CD4-positive, alpha-beta T cell treated with Interleukin-17A for 4 hours (primary cell): ENCODE measurements at regions not wholly inside any gene's neighbourhood (a gene's known extent, or its start where the extent isn't known, plus 50 kb on each side); places are given as distances from the start of the nearest gene placed in this dataset.
A peak's percentile ranks its signal among the peaks of the same experiment; 100 is the strongest.

Source experiments
- DNase-seq: peaks from one replicate; pipeline ENCODE4 v3.0.0-alpha.2; 2020; ENCODE audit warnings: mixed read lengths

- no peak for DNase-seq
Measured at GRCh38 chr1:93815366-93816110, 63.5 kb downstream of the DNTTIP2 start.

DNA sequence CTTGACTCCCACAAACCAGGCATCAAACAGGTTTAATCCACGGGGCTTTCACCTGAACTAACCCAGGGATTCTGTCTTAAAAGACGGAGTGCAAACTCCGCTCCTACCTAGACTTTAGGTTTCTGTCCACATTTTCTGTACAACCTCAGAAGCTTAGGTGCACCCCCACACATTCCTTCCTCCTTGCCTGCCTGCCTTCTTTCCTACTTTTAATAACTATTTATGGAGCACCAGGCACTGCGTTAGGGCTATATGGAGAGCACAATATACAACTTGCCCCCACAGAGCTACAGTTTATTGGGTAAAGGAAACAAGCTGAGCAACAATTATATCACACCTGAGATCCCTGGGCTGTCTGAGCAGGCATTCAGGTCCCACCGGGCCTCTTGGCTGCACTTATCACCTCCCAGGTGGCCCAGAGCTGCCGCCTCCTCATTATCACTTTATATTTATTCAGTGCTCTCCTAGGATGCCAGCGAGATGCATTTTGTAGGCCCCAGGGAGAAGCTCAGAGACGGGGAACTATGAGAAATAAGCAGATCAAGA is 64.1 kb downstream of the DNTTIP2 start:
- no peak for DNase-seq

- DNase-seq: peak; percentile 41
Measured at GRCh38 chr1:93814059-93814794, 64.8 kb downstream of the DNTTIP2 start.

DNA sequence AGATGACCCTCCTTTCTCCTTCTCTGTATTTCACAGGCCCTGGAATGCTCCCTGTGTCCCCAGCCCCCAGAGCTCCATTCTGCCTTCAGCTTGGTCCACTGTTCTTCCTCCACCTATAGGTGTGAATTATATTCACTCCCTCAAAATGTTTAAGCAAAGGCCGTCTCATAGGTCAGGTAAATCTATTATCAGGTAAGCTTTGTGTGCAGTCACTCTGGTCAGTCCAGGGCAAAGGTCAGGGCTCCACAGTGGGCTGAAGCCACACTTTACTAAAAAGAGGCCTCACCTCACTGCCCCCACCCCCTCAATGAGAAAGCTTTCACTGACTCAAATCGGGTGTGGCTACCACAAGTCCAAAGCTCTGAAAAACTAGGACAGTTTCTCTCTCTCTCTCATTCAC is 65.9 kb downstream of the DNTTIP2 start:
- no peak for DNase-seq

- DNase-seq: no peak
Measured at GRCh38 chr1:93811326-93812065, 67.5 kb downstream of the DNTTIP2 start.

DNA sequence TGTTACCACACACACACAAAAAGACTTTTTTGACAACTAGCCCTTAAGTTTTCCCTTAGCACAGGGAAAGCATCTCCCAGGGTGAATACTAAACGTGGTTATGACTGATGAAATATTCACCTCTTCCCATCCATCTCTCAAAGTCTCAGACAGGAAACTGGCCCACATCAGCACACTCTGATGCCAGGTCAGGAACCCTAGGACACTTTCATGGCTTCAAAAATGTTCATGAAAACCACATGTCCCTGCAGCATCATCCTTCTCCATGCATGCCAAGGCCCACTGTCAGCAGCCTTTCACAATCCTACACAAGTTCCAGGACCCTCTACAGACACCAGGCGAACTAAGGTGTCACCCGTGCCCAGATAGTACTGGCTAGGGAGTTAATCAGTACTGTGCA is 68.7 kb downstream of the DNTTIP2 start:
- no peak for DNase-seq

GRCh38 chr1:93808871-93809270 is 70.1 kb downstream of the DNTTIP2 start:
- no peak for DNase-seq

- DNase-seq: no peak
Measured at GRCh38 chr1:93807311-93807930, 71.6 kb downstream of the DNTTIP2 start.

DNA sequence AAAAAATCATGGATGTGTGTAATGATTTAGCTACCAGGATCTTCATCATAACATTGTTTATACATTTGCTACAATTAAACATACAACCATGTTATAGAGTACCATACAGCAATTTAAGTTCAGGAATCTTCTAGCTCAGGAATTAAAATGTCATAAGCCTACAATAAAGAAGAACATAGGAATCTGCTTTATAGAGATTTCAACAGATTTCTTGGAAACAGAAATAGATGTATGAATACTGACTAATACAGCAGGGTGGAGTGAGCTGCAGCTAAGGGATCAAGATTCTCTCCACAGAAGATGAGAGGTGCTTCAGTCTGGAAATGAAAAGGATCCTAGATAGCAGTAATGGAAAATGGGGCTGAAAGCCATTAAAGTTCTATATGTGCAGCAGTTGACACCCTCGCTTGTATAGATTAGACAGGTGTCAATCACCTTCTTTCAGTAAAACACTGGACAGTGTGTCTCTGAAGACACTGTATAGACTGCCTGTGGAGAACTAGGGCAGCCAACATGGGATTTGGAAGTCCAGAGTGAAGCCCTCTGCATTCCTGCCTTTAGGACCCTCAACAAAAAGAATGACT is 73.9 kb downstream of the DNTTIP2 start:
- no peak for DNase-seq

- no peak for DNase-seq
Measured at GRCh38 chr1:93804412-93804811, 74.6 kb downstream of the DNTTIP2 start.

GRCh38 chr1:93801471-93801870 is 77.5 kb downstream of the DNTTIP2 start:
- no peak for DNase-seq

DNA sequence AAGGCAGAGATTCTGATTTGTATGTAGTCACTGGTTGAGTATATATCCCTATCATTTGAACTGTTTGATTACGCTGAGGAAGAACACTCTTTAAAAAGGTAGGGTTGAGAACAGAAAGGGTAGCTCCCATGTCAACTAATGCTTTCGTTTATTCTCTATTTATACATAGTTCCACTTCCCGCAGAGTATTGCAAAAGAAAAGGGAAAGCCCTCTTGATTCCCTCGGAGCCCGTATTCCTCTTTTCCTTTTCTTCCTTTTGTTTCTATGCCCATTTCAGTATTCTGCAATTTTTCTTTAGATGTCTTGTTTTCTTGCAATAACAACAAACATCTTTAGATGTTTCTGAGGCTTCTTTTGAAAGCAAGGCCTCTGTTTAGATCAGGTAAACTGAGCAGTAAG is 78.2 kb downstream of the DNTTIP2 start:
- DNase-seq: no peak

DNA sequence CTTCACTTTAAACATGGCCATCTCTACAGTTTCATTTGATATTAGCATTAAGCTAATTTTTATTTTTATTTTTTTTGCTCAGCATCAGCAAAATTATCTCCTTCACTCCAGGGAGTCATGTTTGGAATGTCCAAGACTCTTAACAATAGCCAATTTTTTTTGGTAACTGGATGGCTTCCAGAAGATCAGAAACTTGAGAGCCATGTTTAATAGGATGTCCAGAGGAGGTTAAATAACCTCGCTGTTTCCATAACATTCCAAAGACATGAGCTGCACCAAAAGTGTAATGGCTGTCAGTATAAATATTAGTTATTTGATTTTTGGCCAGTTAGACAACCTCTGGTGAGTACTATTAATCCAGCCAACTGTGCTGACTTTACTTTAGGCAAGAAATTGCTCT is 80.7 kb downstream of the DNTTIP2 start:
- DNase-seq: no peak

DNA sequence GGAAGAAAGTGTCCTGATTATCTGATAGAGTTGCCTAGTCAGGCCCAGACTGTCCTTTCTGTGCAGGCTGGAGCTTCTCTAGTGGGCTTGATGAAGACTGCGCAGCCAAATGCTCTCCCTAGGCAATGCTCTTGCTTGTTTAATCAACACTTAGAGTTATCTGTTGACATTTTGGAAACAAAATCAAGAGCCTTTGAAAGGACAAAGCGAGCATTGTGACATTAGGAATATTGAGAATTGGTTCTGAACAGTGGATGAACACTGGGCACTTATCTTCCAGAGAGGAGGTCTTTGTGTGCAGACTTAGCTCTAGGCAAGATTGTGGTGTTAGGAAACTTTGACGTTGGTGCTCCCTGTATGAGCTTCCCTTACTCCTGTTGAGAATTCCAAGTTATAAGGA is 94.5 kb downstream of the DNTTIP2 start:
- DNase-seq: no peak

GRCh38 chr1:93783876-93784275 is 95.1 kb downstream of the DNTTIP2 start:
- no peak for DNase-seq

DNA sequence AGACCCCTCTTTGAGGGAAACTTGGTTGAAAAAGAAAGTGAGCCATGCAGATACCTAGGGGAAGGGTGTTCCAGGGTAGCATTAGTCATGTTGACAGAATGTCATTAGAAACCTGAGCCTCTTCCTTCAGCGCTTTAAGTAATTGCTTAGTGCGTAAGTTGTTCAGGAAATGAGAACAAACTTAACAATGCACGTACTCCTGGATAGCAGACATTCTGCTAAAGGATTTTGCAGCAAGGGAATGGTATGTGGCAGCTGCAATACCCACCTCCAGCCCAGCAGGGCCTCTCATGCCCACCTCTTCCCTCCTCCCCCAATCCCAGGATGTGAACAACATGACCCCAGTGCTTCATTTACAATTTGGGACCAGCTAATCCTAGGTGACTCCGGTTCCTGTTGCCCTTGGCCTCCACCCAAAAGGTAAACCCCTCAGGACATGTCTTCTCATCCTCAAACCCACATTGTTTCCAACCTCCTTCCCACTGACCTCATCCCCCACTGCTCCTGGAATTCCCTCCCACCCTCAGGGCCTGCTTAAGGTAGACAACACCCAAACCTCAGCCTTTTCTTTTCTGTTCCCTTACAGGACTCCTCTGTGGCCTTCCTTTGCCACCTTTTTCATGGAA is 98.0 kb upstream of the BCAR3 start:
- no peak for DNase-seq

DNA sequence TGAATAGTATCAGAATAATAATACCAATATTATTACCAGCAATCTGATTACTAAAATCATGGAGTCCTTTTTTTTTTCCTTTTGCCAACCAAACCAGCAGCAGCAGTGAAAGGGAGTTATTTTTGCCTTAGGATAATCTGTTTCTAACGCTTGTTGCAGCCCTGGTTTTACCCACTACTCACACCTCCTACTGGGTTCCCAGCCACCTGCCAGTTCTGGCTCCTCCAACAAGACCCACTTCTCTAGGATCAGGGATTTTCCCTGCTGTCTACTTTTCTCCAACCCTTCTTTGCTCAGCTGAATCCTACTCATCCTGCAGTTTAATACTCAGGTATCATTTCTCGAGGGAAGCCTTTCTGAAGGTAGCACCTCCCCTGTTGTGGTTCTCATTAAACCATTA is 96.8 kb upstream of the BCAR3 start:
- no peak for DNase-seq

DNA sequence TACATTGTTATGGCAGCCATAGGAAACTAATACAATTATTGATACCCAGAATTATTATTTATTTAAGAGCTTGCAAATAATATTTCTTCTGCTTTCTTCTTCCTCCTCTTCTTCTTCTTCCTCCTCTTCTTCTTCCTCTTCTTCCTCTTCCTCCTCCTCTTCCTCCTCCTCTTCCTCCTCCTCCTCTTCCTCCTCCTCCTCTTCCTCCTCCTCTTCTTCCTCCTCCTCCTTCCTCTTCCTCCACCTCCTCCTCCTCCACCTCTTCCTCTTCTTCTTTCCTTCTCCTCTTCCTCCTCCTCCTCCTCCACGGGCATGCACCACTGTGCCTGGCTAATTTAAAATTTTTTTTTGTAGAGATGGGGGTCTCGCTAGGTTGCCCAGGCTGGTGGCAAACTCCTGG is 95.6 kb upstream of the BCAR3 start:
- DNase-seq: no peak

DNA sequence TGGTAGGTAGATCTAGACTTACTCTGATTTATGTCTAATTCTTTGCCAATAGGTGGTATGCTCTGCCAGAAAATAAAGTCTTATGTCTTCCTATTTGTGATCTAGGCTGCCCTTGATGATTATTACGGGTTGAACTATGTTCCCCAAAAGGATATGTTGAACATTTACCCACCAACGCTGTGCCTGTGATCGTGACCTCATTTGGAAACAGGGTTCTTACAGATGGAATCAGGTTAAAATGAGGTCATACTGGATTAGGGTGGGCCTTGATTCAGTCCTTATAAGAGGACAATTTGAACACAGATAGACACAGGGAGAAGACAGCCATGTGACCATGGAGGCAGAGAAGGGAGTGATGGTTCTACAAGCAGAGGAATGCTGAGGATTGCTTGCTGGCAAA is 95.1 kb upstream of the BCAR3 start:
- no peak for DNase-seq

DNA sequence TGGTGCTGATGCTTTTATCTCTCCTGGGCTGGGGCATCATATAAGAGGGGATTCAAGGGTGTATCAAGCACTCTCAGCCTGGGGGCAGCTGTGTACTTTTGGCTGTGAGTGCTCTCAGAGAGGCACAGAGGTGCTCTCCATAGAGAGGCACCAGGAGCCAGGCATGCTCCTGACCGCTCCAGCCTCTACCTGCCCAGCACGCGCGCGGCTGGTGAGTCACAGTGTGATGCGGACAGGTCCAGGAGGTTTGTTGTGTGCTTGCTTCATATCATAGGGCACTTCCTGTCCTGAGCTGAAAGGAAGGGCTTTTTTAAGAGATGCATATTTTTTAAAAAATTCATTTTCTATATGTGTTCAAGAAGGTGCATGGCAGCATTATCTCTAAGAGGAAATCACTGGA is 93.6 kb upstream of the BCAR3 start:
- DNase-seq: no peak

DNA sequence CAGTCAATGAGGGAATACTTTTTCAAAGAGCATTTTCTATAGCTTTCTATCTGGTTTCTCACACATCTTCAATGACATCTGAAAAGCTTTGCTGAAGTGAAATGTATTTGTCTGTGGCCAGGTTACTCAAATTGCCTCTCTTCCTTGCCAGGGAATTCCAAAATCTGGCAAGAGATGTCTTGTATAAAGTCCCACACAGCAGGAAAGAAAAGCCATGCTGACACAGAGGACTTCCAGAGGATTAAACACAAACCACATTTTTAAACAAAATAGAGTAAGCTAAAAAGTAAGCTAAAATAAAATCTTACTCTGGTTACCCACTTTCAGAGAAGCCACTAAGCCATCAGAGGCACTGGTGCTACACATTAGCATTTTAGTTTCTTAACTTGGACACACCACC is 93.1 kb upstream of the BCAR3 start:
- DNase-seq: no peak
